ENCODE measurements at regions not wholly inside any gene's neighbourhood (a gene's known extent, or its start where the extent isn't known, plus 50 kb on each side); places are given as distances from the start of the nearest gene placed in this dataset.
A peak's percentile ranks its signal among the peaks of the same experiment; 100 is the strongest.

DNA sequence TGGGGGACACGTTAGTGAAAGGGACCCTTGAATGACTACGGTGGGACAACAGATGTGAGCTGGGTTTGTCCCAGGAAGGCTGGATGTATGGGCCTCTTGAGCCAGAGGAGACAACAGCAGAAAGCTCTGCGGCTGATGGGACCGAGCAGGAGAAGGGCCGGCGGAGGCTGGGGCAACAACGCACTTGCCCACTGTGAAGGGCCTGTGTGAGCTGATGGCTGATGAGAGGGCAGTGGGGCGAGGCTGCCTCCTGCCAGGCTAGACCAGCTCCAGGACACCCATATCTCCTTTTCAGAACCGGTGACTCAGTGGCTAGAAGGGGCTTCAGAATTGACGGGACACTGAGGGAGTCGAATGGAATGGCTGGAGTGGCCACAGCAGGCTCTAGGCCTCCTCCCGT lies 250.1 kb downstream of the SEC14L1 start:
- Histone ChIP-seq H3K9me3 (ENCODE audit: control insufficient read depth in 4 of 4, low read length in 3 of 4) (no peaks in the 10 kb centered on the region), H3K27me3 (ENCODE audit: control insufficient read depth in 4 of 4, insufficient read depth in 4 of 4, low read length in 3 of 4) (no peaks in the 10 kb centered on the region), H3K9ac (ENCODE audit: low read depth in 1 of 2, low read length in 2 of 2) (peak overlapping the region in 1 of 2 donors; percentile 46), H3K4me1 (ENCODE audit: control insufficient read depth in 4 of 4, insufficient read depth in 4 of 4, low read length in 3 of 4) (peaks cover 19 to 86% (median 74%) of the 10 kb centered on the region in 4 donors), H3K27ac (ENCODE audit: low read depth in 1 of 2, low read length in 2 of 2) (peak overlapping the region; percentile 93 to 95), H3K4me3 (ENCODE audit: low read depth in 1 of 3, low read length in 3 of 3) (peak overlapping the region; percentile 6 to 52 (median 37)), H3K36me3 (ENCODE audit: control insufficient read depth in 4 of 4, insufficient read depth in 3 of 4, low read depth in 1 of 4, low read length in 3 of 4) (no peaks in the 10 kb centered on the region)
- no peak for DNase-seq (ENCODE audit: low spot score)
- TF ChIP-seq HNF4A (conservative IDR thresholded peaks at IDR 0.05) (no peak), JUND (IDR thresholded peaks at IDR 0.05) (no peak), CTCF (IDR thresholded peaks at IDR 0.05; ENCODE audit: low read depth, low read length, missing input control) (no peak), NR2F2 (IDR thresholded peaks at IDR 0.05) (no peak), GABPA (IDR thresholded peaks at IDR 0.05 in 1 of 2, conservative IDR thresholded peaks at IDR 0.05 in 1 of 2) (no peak), FOXA1 (IDR thresholded peaks at IDR 0.05) (no peak)
- TF ChIP-seq, protein P1, sequence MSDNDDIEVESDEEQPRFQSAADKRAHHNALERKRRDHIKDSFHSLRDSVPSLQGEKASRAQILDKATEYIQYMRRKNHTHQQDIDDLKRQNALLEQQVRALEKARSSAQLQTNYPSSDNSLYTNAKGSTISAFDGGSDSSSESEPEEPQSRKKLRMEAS (IDR thresholded peaks at IDR 0.05): no peak
- 87% methylated on average over 12 of the region's 12 CpGs for WGBS

GRCh38 chr17:77391668-77392375 lies 251.1 kb downstream of the SEC14L1 start:
- TF ChIP-seq HNF4G (IDR thresholded peaks at IDR 0.05) (no peak), EGR1 (IDR thresholded peaks at IDR 0.05; ENCODE audit: low read depth in 2 of 2) (no peak), GABPA (IDR thresholded peaks at IDR 0.05 in 1 of 2, conservative IDR thresholded peaks at IDR 0.05 in 1 of 2) (no peak), RAD21 (IDR thresholded peaks at IDR 0.05) (no peak), JUND (IDR thresholded peaks at IDR 0.05) (no peak), RXRA (IDR thresholded peaks at IDR 0.05) (no peak), YY1 (IDR thresholded peaks at IDR 0.05) (no peak), REST (IDR thresholded peaks at IDR 0.05) (no peak), SP1 (IDR thresholded peaks at IDR 0.05) (no peak), CTCF (IDR thresholded peaks at IDR 0.05; ENCODE audit: low read depth, low read length, missing input control) (no peak), TAF1 (conservative IDR thresholded peaks at IDR 0.05) (no peak), HNF4A (conservative IDR thresholded peaks at IDR 0.05) (no peak), NR2F2 (IDR thresholded peaks at IDR 0.05) (no peak), FOXA1 (IDR thresholded peaks at IDR 0.05) (no peak), FOXA2 (IDR thresholded peaks at IDR 0.05) (no peak)
- TF ChIP-seq, protein P2, sequence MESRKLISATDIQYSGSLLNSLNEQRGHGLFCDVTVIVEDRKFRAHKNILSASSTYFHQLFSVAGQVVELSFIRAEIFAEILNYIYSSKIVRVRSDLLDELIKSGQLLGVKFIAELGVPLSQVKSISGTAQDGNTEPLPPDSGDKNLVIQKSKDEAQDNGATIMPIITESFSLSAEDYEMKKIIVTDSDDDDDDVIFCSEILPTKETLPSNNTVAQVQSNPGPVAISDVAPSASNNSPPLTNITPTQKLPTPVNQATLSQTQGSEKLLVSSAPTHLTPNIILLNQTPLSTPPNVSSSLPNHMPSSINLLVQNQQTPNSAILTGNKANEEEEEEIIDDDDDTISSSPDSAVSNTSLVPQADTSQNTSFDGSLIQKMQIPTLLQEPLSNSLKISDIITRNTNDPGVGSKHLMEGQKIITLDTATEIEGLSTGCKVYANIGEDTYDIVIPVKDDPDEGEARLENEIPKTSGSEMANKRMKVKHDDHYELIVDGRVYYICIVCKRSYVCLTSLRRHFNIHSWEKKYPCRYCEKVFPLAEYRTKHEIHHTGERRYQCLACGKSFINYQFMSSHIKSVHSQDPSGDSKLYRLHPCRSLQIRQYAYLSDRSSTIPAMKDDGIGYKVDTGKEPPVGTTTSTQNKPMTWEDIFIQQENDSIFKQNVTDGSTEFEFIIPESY (IDR thresholded peaks at IDR 0.05): no peak
- TF ChIP-seq, protein P3, sequence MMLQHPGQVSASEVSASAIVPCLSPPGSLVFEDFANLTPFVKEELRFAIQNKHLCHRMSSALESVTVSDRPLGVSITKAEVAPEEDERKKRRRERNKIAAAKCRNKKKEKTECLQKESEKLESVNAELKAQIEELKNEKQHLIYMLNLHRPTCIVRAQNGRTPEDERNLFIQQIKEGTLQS (IDR thresholded peaks at IDR 0.05): no peak
- TF ChIP-seq, protein P1 (IDR thresholded peaks at IDR 0.05): no peak
- Histone ChIP-seq H3K27me3 (ENCODE audit: control insufficient read depth in 4 of 4, insufficient read depth in 4 of 4, low read length in 3 of 4) (no peaks in the 10 kb centered on the region), H3K9me3 (ENCODE audit: control insufficient read depth in 4 of 4, low read length in 3 of 4) (no peaks in the 10 kb centered on the region), H3K27ac (ENCODE audit: low read depth in 1 of 2, low read length in 2 of 2) (peak overlapping the region; percentile 93 to 95), H3K9ac (ENCODE audit: low read depth in 1 of 2, low read length in 2 of 2) (peak overlapping the region; percentile 46 to 88), H3K4me3 (ENCODE audit: low read depth in 1 of 3, low read length in 3 of 3) (peak overlapping the region; percentile 37 to 63 (median 52)), H3K4me1 (ENCODE audit: control insufficient read depth in 4 of 4, insufficient read depth in 4 of 4, low read length in 3 of 4) (peaks cover 10 to 76% (median 65%) of the 10 kb centered on the region in 4 donors), H3K36me3 (ENCODE audit: control insufficient read depth in 4 of 4, insufficient read depth in 3 of 4, low read depth in 1 of 4, low read length in 3 of 4) (no peaks in the 10 kb centered on the region)
- 31% methylated on average over 7 of the region's 7 CpGs for WGBS
- DNase-seq (ENCODE audit: low spot score): no peak

Measured in liver (tissue), 8 donors.